Transverse colon (tissue), 4 donors: ENCODE measurements at regions not wholly inside any gene's neighbourhood (a gene's known extent, or its start where the extent isn't known, plus 50 kb on each side); places are given as distances from the start of the nearest gene placed in this dataset.

Experiments used
- DNase-seq: peaks from one replicate; pipeline ENCODE4 v3.0.0-alpha.2; 2019
- H3K27ac ChIP-seq, 4 donors: fragments of 200-600 bp; sonication (generic); 2 replicates each; pipeline ENCODE4 v1.5.1; 2016 to 2018; ENCODE audit warnings: inconsistent platforms in 4 of 4
- H3K27me3 ChIP-seq: fragments of 200-600 bp; sonication (generic); 2 replicates; pipeline ENCODE4 v1.5.1; 2017; ENCODE audit warnings: inconsistent platforms
- H3K36me3 ChIP-seq, 4 donors: fragments of 200-600 bp; sonication (generic); 2 replicates each; pipeline ENCODE4 v1.5.1; 2017 to 2019; ENCODE audit warnings: inconsistent platforms in 4 of 4
- H3K4me1 ChIP-seq, 4 donors: fragments of 200-600 bp; sonication (generic); 2 replicates each; pipeline ENCODE4 v1.5.1; 2017 to 2020; ENCODE audit warnings: inconsistent platforms in 4 of 4
- H3K4me3 ChIP-seq, 4 donors: fragments of 200-600 bp; sonication (generic); 1 replicate in 1 of 4; 2 replicates in 3 of 4; pipeline versions ENCODE4 v1.5.1 to v1.6.1; 2017 to 2019; ENCODE audit warnings: inconsistent platforms in 4 of 4
- H3K9me3 ChIP-seq, 2 donors: fragments of 200-600 bp; sonication (generic); 2 replicates each; pipeline ENCODE4 v1.5.1; 2017 to 2019; ENCODE audit warnings: inconsistent platforms in 2 of 2
- CTCF ChIP-seq, 5 experiments: fragments of 200-600 bp in 3 of 5; fragments of 450-650 bp in 2 of 5; sonication (generic) in 3 of 5; IDR thresholded peaks; 1 replicate in 2 of 5; 2 replicates in 3 of 5; pipeline ENCODE4 v1.5.1; 2016 to 2017; ENCODE audit warnings: antibody characterized with exemption in 5 of 5, inconsistent platforms in 3 of 5, mild to moderate bottlenecking in 2 of 5, moderate library complexity in 1 of 5
- EP300 ChIP-seq: sonication (generic); formaldehyde crosslinking; IDR thresholded peaks from one replicate; pipeline ENCODE4 v1.6.1; 2017; ENCODE audit warnings: antibody characterized with exemption, low read depth
- POLR2A ChIP-seq: fragments of 450-650 bp; IDR thresholded peaks from one replicate; pipeline ENCODE4 v1.6.1; 2016; ENCODE audit warnings: antibody characterized with exemption, mild to moderate bottlenecking, moderate library complexity
- POLR2AphosphoS5 ChIP-seq, 3 donors: sonication (generic); formaldehyde crosslinking; IDR thresholded peaks; one replicate each; pipeline ENCODE4 v1.6.1; 2016; ENCODE audit warnings: antibody characterized with exemption in 3 of 3
- WGBS, 2 donors: methylation state at CpG; one replicate each; pipeline ENCODE4 v1.1.5; 2018; ENCODE audit warnings: low coverage in 1 of 2; 5-methylcytosine and 5-hydroxymethylcytosine counted together
- in situ Hi-C, 4 donors: fragments of 200-750 bp; cut with MboI; loops; one replicate each; pipeline versions ENCODE4 v1.15.0 to v1.15.1; 2017; ENCODE audit warnings: low sequenced_read_pairs in 3 of 4, low pct_ligation_motif_present in 1 of 4, low pct_unique_long_range_greater_than_20kb in 1 of 4
- intact Hi-C: fragments of 100-400 bp; cut with DNase I; formaldehyde crosslinking; loops from one replicate; pipeline ENCODE4 v1.15.1; 2023; ENCODE audit warnings: low total_unique reads

- intact Hi-C loops (loop anchor here (2.0 kb wide), 1 partner anchor 402 kb away; no protein-coding TSS in a partner anchor), in situ Hi-C loops (loop anchor here in 2 of 4 donors (25.0 kb wide), 2 partner anchors 403 to 653 kb away; partner anchors contain the start of genes BRCA2 (in 2 of the 2) and ZAR1L (in 2 of the 2))
- TF ChIP-seq POLR2A (no peak), CTCF (IDR thresholded peaks at IDR 0.05) (no peak), POLR2AphosphoS5 (IDR thresholded peaks at IDR 0.05) (no peak), EP300 (no peak)
- no peak for DNase-seq
- H3K36me3 ChIP-seq = no peaks in the 10 kb centered on the region
- no peaks in the 10 kb centered on the region for H3K9me3 ChIP-seq
- H3K27me3 ChIP-seq = no peaks in the 10 kb centered on the region
- WGBS, 2 donors = 49 to 80% methylated on average over 1 to 4 of the region's 4 CpGs
- no peak overlapping the region for H3K27ac ChIP-seq
- H3K4me1 ChIP-seq = peaks cover 0 to 15% (median 0%) of the 10 kb centered on the region in 4 donors
- H3K4me3 ChIP-seq = no peak overlapping the region
Measured at GRCh38 chr13:31908696-31909411, 122.7 kb upstream of the FRY start.

- Histone ChIP-seq H3K27ac (no peak overlapping the region), H3K4me1 (peaks cover 0 to 15% (median 0%) of the 10 kb centered on the region in 4 donors), H3K36me3 (no peaks in the 10 kb centered on the region), H3K9me3 (no peaks in the 10 kb centered on the region), H3K27me3 (no peaks in the 10 kb centered on the region), H3K4me3 (no peak overlapping the region)
- in situ Hi-C loops (loop anchor here (10.0 to 25.0 kb wide), 3 partner anchors 395 to 652 kb away; partner anchors contain the start of genes BRCA2 (in 2 of the 4) and ZAR1L (in 2 of the 4)), intact Hi-C loops (loop anchor here (2.0 to 5.0 kb wide), 2 partner anchors 401 to 1827 kb away; no protein-coding TSS in a partner anchor)
- WGBS, 2 donors = 15 to 18% methylated on average over 6 of the region's 6 CpGs
- peak; percentile 70 to 89 (median 84) for TF ChIP-seq CTCF (IDR thresholded peaks at IDR 0.05)
- no peak for TF ChIP-seq POLR2A
- TF ChIP-seq POLR2AphosphoS5 (IDR thresholded peaks at IDR 0.05) = no peak
- TF ChIP-seq EP300 = no peak
- DNase-seq = peak; percentile 46
Measured at GRCh38 chr13:31909864-31910551, 121.6 kb upstream of the FRY start.

- WGBS, 2 donors = 88 to 100% methylated on average over 2 of the region's 2 CpGs
- intact Hi-C loops (loop anchor here (5.0 kb wide), 1 partner anchor 1827 kb away; no protein-coding TSS in a partner anchor), in situ Hi-C loops (loop anchor here (10.0 to 25.0 kb wide), 3 partner anchors 394 to 652 kb away; partner anchors contain the start of genes BRCA2 (in 2 of the 4) and ZAR1L (in 2 of the 4))
- no peaks in the 10 kb centered on the region for H3K27me3 ChIP-seq
- H3K27ac ChIP-seq = no peak overlapping the region
- H3K36me3 ChIP-seq = no peaks in the 10 kb centered on the region
- no peak for DNase-seq
- H3K9me3 ChIP-seq = no peaks in the 10 kb centered on the region
- TF ChIP-seq EP300 = no peak
- TF ChIP-seq POLR2AphosphoS5 (IDR thresholded peaks at IDR 0.05) = no peak
- no peak for TF ChIP-seq CTCF (IDR thresholded peaks at IDR 0.05)
- no peak for TF ChIP-seq POLR2A
- H3K4me1 ChIP-seq = peaks cover 0 to 15% (median 0%) of the 10 kb centered on the region in 4 donors
- H3K4me3 ChIP-seq = no peak overlapping the region
Measured at GRCh38 chr13:31910633-31911032, 120.9 kb upstream of the FRY start.
